Tibial artery (tissue), 4 donors: ENCODE measurements at regions not wholly inside any gene's neighbourhood (a gene's known extent, or its start where the extent isn't known, plus 50 kb on each side); places are given as distances from the start of the nearest gene placed in this dataset.

Experiments used
- DNase-seq, 2 donors: peaks; one replicate each; pipeline ENCODE4 v3.0.0-alpha.2; 2019
- H3K27ac ChIP-seq, 2 donors: fragments of 200-600 bp; sonication (generic) in 1 of 2; 1 replicate in 1 of 2; 2 replicates in 1 of 2; pipeline ENCODE4 v1.5.1; 2018 to 2019; ENCODE audit warnings: mild to moderate bottlenecking in 1 of 2
- H3K27me3 ChIP-seq, 2 donors: fragments of 200-600 bp; sonication (generic) in 1 of 2; one replicate each; pipeline versions ENCODE4 v1.5.1 to v1.6.0; 2016 to 2019
- H3K36me3 ChIP-seq, 3 donors: fragments of 200-600 bp; sonication (generic) in 2 of 3; one replicate each; pipeline ENCODE4 v1.5.1; 2016 to 2019; ENCODE audit warnings: mild to moderate bottlenecking in 2 of 3
- H3K4me1 ChIP-seq, 4 donors: fragments of 200-600 bp; sonication (generic) in 2 of 4; 1 replicate in 3 of 4; 2 replicates in 1 of 4; pipeline ENCODE4 v1.5.1; 2016 to 2019
- H3K4me3 ChIP-seq, 2 donors: fragments of 200-600 bp; sonication (generic) in 1 of 2; 1 replicate in 1 of 2; 2 replicates in 1 of 2; pipeline ENCODE4 v1.5.1; 2018 to 2019; ENCODE audit warnings: mild to moderate bottlenecking in 2 of 2
- H3K9me3 ChIP-seq, 3 donors: fragments of 200-600 bp; sonication (generic) in 1 of 3; one replicate each; pipeline ENCODE4 v1.5.1; 2016 to 2019
- CTCF ChIP-seq, 2 experiments: fragments of 200-600 bp in 1 of 2; fragments of 450-650 bp in 1 of 2; IDR thresholded peaks; one replicate each; pipeline ENCODE4 v1.5.1; 2017 to 2019; ENCODE audit warnings: antibody characterized with exemption in 2 of 2, mild to moderate bottlenecking in 1 of 2, moderate library complexity in 1 of 2
- intact Hi-C: fragments of 100-400 bp; cut with DNase I; formaldehyde crosslinking; loops from one replicate; pipeline ENCODE4 v1.15.0; 2023; ENCODE audit warnings: low total_unique reads

GRCh38 chr4:29596228-29596627, 1123.9 kb upstream of the PCDH7 start:
- Histone ChIP-seq H3K4me1 (no peaks in the 10 kb centered on the region), H3K36me3 (no peaks in the 10 kb centered on the region), H3K4me3 (no peak overlapping the region), H3K27ac (no peak overlapping the region), H3K27me3 (no peaks in the 10 kb centered on the region), H3K9me3 (peaks cover 0 to 2% (median 0%) of the 10 kb centered on the region in 3 donors)
- DNase-seq, result no peak
- no peak for TF ChIP-seq CTCF (IDR thresholded peaks at IDR 0.05)
- intact Hi-C loops, result no loop called here

- Histone ChIP-seq H3K9me3 (no peaks in the 10 kb centered on the region), H3K27ac (no peak overlapping the region), H3K27me3 (no peaks in the 10 kb centered on the region), H3K4me1 (no peaks in the 10 kb centered on the region), H3K36me3 (no peaks in the 10 kb centered on the region), H3K4me3 (no peak overlapping the region)
- intact Hi-C loops, result no loop called here
- no peak for DNase-seq
- TF ChIP-seq CTCF (IDR thresholded peaks at IDR 0.05), result no peak
These were observed 1101.0 kb upstream of the PCDH7 start for GRCh38 chr4:29619168-29619567.

- Histone ChIP-seq H3K27me3 (no peaks in the 10 kb centered on the region), H3K36me3 (no peaks in the 10 kb centered on the region), H3K9me3 (no peaks in the 10 kb centered on the region), H3K4me3 (no peak overlapping the region), H3K4me1 (no peaks in the 10 kb centered on the region), H3K27ac (no peak overlapping the region)
- no peak for TF ChIP-seq CTCF (IDR thresholded peaks at IDR 0.05)
- DNase-seq, result no peak
- intact Hi-C loops, result no loop called here
These were observed 1088.0 kb upstream of the PCDH7 start for GRCh38 chr4:29632199-29632598.

- no peaks in the 10 kb centered on the region for H3K36me3 ChIP-seq
- no peak overlapping the region for H3K4me3 ChIP-seq
- no peak for DNase-seq
- H3K4me1 ChIP-seq, result no peaks in the 10 kb centered on the region
- intact Hi-C loops, result no loop called here
- no peaks in the 10 kb centered on the region for H3K27me3 ChIP-seq
- no peak for TF ChIP-seq CTCF (IDR thresholded peaks at IDR 0.05)
- no peaks in the 10 kb centered on the region for H3K9me3 ChIP-seq
- H3K27ac ChIP-seq, result no peak overlapping the region
These were observed 1083.2 kb upstream of the PCDH7 start for GRCh38 chr4:29636961-29637360.

GRCh38 chr4:29653221-29653620, 1066.9 kb upstream of the PCDH7 start:
- H3K4me1 ChIP-seq, result no peaks in the 10 kb centered on the region
- H3K36me3 ChIP-seq, result no peaks in the 10 kb centered on the region
- intact Hi-C loops, result no loop called here
- no peaks in the 10 kb centered on the region for H3K9me3 ChIP-seq
- no peak for TF ChIP-seq CTCF (IDR thresholded peaks at IDR 0.05)
- no peak for DNase-seq
- H3K27me3 ChIP-seq, result no peaks in the 10 kb centered on the region
- H3K4me3 ChIP-seq, result no peak overlapping the region
- no peak overlapping the region for H3K27ac ChIP-seq

- H3K4me3 ChIP-seq, result no peak overlapping the region
- no peaks in the 10 kb centered on the region for H3K4me1 ChIP-seq
- no peak for DNase-seq
- intact Hi-C loops, result no loop called here
- TF ChIP-seq CTCF (IDR thresholded peaks at IDR 0.05), result no peak
- H3K27me3 ChIP-seq, result no peaks in the 10 kb centered on the region
- H3K9me3 ChIP-seq, result no peaks in the 10 kb centered on the region
- H3K36me3 ChIP-seq, result no peaks in the 10 kb centered on the region
- H3K27ac ChIP-seq, result no peak overlapping the region
These were observed 1039.5 kb upstream of the PCDH7 start for GRCh38 chr4:29680644-29681043.
